Daoy (cell line): ENCODE measurements at regions not wholly inside any gene's neighbourhood (a gene's known extent, or its start where the extent isn't known, plus 50 kb on each side); places are given as distances from the start of the nearest gene placed in this dataset.
A peak's percentile ranks its signal among the peaks of the same experiment; 100 is the strongest.

Source experiments
- DNase-seq: peaks from one replicate; pipeline ENCODE4 v3.0.0-alpha.2; 2015; ENCODE audit warnings: low read depth

DNA sequence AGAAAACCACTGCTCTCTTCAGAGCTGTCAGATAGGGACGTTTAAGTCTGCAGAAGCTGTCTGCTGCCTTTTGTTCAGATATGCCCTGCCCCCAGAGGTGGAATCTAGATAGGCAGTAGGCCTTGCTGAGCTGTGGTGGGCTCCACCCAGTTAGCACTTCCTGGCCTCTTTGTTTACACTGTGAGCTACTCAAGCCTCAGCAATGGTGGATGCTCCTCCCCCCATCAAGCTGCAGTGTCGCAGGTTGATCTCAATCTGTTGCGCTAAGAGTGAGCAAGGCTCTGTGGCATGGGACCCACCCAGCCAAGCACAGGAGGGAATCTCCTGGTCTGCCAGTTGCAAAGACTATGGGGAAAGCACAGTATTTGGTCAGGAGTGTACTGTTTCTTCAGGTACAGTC, 59.2 kb upstream of the ZNF641 start:
- DNase-seq: peak; percentile 22

DNA sequence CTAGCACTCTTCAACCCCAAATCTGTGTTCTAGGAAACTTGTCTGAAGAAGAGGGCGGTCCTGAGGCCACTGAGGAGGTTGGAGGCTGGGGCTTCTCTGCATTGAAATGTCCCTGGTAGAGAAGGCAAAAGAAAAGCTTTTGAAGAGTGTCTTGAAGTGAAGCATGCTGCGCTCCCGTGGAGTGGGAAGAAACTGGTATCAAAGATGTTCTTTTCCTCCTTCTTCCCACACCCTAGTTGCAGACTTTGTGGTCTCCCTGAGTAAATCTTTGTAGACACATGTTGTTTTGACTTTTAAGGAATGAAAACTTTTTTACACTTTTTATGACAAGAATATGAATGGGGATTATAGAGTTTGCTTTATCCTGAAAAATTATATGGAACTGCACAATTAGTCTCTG, 59.0 kb upstream of the ANP32D start:
- DNase-seq: no peak

DNA sequence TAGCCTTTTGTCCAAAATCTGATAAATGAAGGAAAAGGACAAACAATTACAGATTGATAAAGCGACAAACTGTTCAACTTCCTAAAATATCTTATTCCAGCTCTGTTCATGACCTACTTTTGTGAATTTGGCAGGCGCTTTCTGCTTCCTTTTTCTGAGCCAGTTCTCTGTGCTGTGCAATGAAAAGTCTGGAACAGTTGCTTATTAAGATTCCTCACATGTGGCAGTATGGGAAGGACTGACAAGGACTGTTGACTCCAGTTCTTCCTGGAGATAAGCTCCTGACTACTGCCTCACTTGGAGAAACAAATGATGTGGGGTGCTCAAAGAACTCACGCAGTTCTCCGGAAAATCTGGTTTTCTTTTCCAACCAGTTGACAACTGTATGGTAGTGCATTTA, 58.3 kb upstream of the ANP32D start:
- DNase-seq: no peak

DNA sequence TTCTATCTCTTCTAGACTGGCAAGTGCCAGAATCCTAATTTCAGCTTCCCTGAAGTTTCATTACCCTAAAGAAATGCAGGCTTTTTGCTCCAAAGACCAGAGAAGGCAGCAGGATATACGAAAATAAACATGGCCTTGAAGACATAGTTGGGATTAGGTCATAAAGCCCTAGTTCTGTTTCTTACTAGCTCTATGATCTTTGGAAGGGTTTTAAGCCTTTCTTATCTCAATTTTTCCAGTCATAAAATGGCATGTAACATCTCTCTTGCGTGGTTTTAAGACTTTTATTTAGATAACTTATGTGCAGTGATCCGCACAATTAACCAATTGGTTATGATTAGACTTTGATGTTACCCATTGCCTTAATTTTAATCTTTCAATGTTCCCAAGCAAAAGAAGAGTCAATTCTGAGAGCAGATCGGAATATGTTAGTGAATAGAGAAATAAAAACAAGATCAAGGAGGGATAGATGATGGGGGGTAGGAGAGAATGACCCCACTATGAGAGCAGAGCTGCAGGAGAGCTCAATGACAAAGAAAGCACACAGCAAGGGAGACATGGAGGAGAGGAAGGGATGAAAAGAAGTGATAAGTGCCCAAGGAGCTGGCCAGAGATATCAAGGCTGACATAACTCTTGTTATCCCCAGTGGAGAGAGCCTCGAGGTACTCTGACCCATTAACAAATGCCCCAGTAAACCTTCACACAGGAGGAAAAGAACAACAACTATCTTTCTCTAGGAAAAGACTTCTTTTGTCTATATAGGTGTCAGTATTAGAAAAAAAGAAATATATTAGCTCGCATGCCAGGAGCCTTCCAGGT, 53.0 kb upstream of the ANP32D start:
- DNase-seq: no peak

DNA sequence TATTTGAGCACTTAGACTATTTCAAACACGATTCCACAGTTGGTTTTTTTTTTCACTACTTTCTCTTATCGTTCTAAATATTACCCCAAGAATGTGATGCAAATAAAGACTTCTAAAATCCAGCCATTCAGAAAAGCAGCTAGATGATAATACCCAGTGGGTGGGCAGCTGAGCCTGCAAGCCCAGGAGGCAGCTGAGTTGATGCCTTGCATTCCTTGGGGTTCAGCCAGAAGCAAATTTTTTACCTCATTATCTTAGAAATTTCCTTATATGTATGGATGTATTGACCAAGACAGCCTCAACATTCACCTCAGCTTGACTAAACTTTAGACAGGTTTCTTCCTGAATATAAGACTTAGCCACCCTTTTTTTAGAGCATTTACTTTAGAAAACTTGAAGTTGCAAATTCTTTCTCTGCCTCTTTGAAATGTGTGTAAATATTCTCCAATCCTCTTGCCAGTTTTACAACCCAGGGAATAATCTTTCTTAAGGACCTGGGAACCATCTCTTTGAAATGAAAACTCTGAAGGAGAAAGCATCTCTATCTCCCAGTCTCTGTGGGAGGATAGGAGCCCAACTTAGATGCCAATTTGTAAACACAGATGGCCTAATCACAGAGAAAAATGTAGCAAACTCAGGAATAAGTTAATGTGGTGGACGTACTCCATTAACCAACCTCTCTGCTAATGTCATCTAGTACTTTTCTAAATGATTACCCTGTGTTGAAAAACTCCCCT, 52.2 kb upstream of the ANP32D start:
- DNase-seq: no peak

DNA sequence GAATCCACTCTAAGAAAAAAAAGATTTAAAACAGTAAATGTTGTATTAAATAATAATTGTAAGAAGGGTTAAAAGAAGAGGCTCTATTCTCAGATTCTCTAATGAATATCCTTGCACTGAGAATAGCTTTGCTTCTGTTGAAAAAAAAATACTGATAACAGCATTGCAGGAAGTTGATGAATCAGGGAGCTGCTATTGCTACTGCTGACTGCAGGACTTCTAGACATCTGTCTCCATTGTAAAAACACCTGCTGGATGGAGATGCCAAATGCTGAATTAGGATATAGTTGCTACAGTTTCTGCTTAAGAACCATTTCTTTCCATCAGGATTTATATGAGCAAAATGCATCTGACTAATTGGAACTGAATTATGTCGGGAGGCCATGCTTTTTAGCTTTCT, 50.3 kb upstream of the ANP32D start:
- no peak for DNase-seq
